Ishikawa (cell line): ENCODE measurements at regions not wholly inside any gene's neighbourhood (a gene's known extent, or its start where the extent isn't known, plus 50 kb on each side); places are given as distances from the start of the nearest gene placed in this dataset.

ENCODE experiments used
- CEBPB ChIP-seq: IDR thresholded peaks from 2 replicates; pipeline ENCODE4 v1.6.1; 2012
- CREB1 ChIP-seq: IDR thresholded peaks from 2 replicates; pipeline ENCODE4 v1.6.1; 2012; ENCODE audit warnings: low read depth
- EGR1 ChIP-seq: IDR thresholded peaks from 2 replicates; pipeline ENCODE4 v1.6.1; 2012
- EP300 ChIP-seq: IDR thresholded peaks from 2 replicates; pipeline ENCODE4 v1.6.1; 2012; ENCODE audit warnings: borderline replicate concordance
- FOXM1 ChIP-seq: IDR thresholded peaks from 2 replicates; pipeline ENCODE4 v1.6.1; 2012; ENCODE audit warnings: low read depth, borderline replicate concordance
- NFIC ChIP-seq: IDR thresholded peaks from 2 replicates; pipeline ENCODE4 v1.6.1; 2012
- RAD21 ChIP-seq: IDR thresholded peaks from 2 replicates; pipeline ENCODE4 v1.6.1; 2012; ENCODE audit warnings: low read depth
- REST ChIP-seq: IDR thresholded peaks from 2 replicates; pipeline ENCODE4 v1.6.1; 2012; ENCODE audit warnings: low read depth, mild to moderate bottlenecking
- TAF1 ChIP-seq: IDR thresholded peaks from 2 replicates; pipeline ENCODE4 v1.6.1; 2012; ENCODE audit warnings: low read depth, mild to moderate bottlenecking
- TCF12 ChIP-seq: IDR thresholded peaks from 2 replicates; pipeline ENCODE4 v1.6.1; 2012; ENCODE audit warnings: low read depth
- TEAD4 ChIP-seq: IDR thresholded peaks from 2 replicates; pipeline ENCODE4 v1.6.1; 2012
- USF1 ChIP-seq: IDR thresholded peaks from 2 replicates; pipeline ENCODE4 v1.6.1; 2012
- YY1 ChIP-seq: IDR thresholded peaks from 2 replicates; pipeline ENCODE4 v1.6.1; 2012; ENCODE audit warnings: low read depth
- ZBTB7A ChIP-seq: IDR thresholded peaks from 2 replicates; pipeline ENCODE4 v1.6.1; 2012; ENCODE audit warnings: low read depth

GRCh38 chr4:126907389-126907788, 725.4 kb upstream of the INTU start:
- no peak for TF ChIP-seq EP300
- no peak for TF ChIP-seq ZBTB7A
- TF ChIP-seq TEAD4, result no peak
- no peak for TF ChIP-seq EGR1
- TF ChIP-seq YY1, result no peak
- TF ChIP-seq FOXM1, result no peak
- no peak for TF ChIP-seq CREB1
- no peak for TF ChIP-seq RAD21
- no peak for TF ChIP-seq USF1
- no peak for TF ChIP-seq TCF12
- no peak for TF ChIP-seq NFIC

- TF ChIP-seq YY1 (no peak), USF1 (no peak)
Observed at GRCh38 chr4:126916049-126916625, 716.6 kb upstream of the INTU start.

DNA sequence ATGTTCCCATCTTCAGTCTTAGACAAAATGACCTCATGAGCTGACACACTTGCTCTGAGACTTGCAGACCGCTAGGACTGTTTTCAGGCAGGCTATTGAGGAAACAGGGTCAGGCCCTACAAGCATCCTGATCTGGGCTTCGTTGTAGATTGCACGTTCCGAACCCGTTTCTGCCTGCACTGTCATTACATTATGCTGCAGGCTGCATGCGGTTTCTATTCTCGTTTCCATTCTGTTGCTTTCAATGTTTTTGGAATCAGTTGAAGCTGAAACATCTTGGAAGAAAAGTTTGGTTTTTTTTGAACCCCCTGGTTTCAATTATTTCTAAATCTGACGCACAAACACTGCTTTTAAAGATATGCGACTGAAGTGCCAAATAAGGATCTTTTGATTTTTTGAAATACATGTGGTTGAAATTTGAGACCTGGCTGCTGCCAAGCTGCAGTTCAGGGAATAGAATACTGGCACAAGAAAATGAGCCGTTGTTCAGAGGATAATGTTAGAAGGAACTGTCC, 716.1 kb upstream of the INTU start:
- TF ChIP-seq EGR1, result no peak
- TF ChIP-seq REST, result no peak
- TF ChIP-seq ZBTB7A, result no peak
- no peak for TF ChIP-seq USF1

DNA sequence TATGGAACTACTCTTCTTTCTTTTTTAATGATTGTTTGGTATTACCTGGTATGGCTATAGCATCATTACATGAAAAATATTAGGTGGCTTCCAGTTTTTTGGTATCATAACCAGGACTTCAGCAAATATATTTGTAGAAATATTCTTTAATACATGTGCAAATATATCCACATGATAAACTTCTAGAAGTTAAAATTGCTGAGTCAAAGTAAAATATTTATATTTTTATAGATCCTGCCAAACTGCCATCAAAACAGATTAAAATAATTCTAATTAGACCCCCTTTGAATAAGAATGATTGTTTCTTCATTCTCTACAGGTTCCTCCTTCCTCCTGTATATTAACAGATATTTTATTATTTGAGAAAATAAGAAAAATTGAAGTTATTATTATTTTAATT, 708.5 kb upstream of the INTU start:
- no peak for TF ChIP-seq REST
- no peak for TF ChIP-seq CEBPB
- TF ChIP-seq RAD21, result no peak
- no peak for TF ChIP-seq TAF1
- TF ChIP-seq EP300, result no peak

GRCh38 chr4:126935801-126936200, 697.0 kb upstream of the INTU start:
- no peak for TF ChIP-seq YY1
- TF ChIP-seq FOXM1, result no peak
- no peak for TF ChIP-seq NFIC
- no peak for TF ChIP-seq EP300

DNA sequence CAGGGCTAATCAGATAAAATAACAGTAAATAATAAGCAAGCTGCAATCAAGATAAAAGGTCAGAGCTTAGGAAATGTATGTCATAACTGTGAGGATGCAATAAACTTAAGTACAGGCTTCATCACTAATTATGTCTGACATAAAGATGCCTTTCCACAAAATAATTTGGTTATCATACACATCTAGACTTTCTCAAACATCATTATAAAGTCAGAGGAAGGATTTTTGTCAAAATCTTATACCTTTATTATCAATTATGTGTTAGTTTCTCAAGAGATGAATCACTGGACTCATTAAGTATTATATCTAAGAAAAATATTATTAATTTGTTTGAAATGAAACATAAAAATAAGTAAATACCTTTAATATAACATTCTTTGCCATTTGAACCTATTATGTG, 695.4 kb upstream of the INTU start:
- TF ChIP-seq FOXM1 (no peak), EP300 (no peak), YY1 (no peak), TCF12 (no peak), NFIC (no peak), CREB1 (no peak), RAD21 (no peak), USF1 (no peak), TEAD4 (no peak), REST (no peak), EGR1 (no peak), CEBPB (no peak), ZBTB7A (no peak), TAF1 (no peak)
